KMS-11 (cell line): ENCODE measurements at regions not wholly inside any gene's neighbourhood (a gene's known extent, or its start where the extent isn't known, plus 50 kb on each side); places are given as distances from the start of the nearest gene placed in this dataset.

Experiments used
- H2AFZ ChIP-seq: fragments of 200-600 bp; sonication (generic); 2 replicates; pipeline ENCODE4 v1.6.1; 2016; ENCODE audit warnings: antibody characterized with exemption, mixed run types, low read depth
- H3K27ac ChIP-seq: fragments of 200-600 bp; sonication (generic); 2 replicates; pipeline ENCODE4 v1.6.1; 2016; ENCODE audit warnings: mild to moderate bottlenecking, mixed run types
- H3K27me3 ChIP-seq: fragments of 200-600 bp; sonication (generic); 2 replicates; pipeline ENCODE4 v1.6.1; 2017; ENCODE audit warnings: mild to moderate bottlenecking, low read depth, mixed run types, moderate library complexity; ENCODE audit not compliant: insufficient read depth
- H3K36me3 ChIP-seq: fragments of 200-600 bp; sonication (generic); 2 replicates; pipeline ENCODE4 v1.6.1; 2017; ENCODE audit warnings: mild to moderate bottlenecking, mixed run types; ENCODE audit not compliant: insufficient read depth
- H3K4me1 ChIP-seq: fragments of 200-600 bp; sonication (generic); 2 replicates; pipeline ENCODE4 v1.6.1; 2016; ENCODE audit warnings: mild to moderate bottlenecking, low read depth, mixed run types; ENCODE audit not compliant: poor library complexity, severe bottlenecking
- H3K4me2 ChIP-seq: fragments of 200-600 bp; sonication (generic); 2 replicates; pipeline ENCODE4 v1.7.0; 2016; ENCODE audit warnings: mild to moderate bottlenecking, mixed run types
- H3K4me3 ChIP-seq: fragments of 200-600 bp; sonication (generic); IDR thresholded peaks from 2 replicates; pipeline ENCODE4 v1.6.1; 2017; ENCODE audit warnings: low read depth, low read length, mixed read lengths; ENCODE audit not compliant: insufficient read depth
- H3K79me2 ChIP-seq: fragments of 200-600 bp; sonication (generic); 2 replicates; pipeline ENCODE4 v1.6.1; 2016; ENCODE audit warnings: low read depth, mixed run types; ENCODE audit not compliant: insufficient read depth
- H3K9ac ChIP-seq: fragments of 200-600 bp; sonication (generic); 2 replicates; pipeline ENCODE4 v1.6.1; 2016; ENCODE audit warnings: mild to moderate bottlenecking, mixed run types
- H4K20me1 ChIP-seq: fragments of 200-600 bp; sonication (generic); 2 replicates; pipeline ENCODE4 v1.6.1; 2016; ENCODE audit warnings: mild to moderate bottlenecking, mixed run types; ENCODE audit not compliant: insufficient read depth
- TF ChIP-seq, protein P1 (sequence below): fragments of 200-600 bp; sonication (generic); conservative IDR thresholded peaks from 2 replicates; pipeline ENCODE4 v1.6.1; 2017; ENCODE audit warnings: low read depth, mild to moderate bottlenecking, antibody characterized with exemption, low read length, moderate library complexity, mixed read lengths

- Histone ChIP-seq H3K4me2 (no peak overlapping the region), H4K20me1 (no peaks in the 10 kb centered on the region), H3K27ac (no peak overlapping the region), H3K4me1 (no peaks in the 10 kb centered on the region), H3K4me3 (no peak overlapping the region), H3K9ac (no peak overlapping the region), H2AFZ (no peak overlapping the region), H3K36me3 (no peaks in the 10 kb centered on the region), H3K79me2 (no peaks in the 10 kb centered on the region), H3K27me3 (no peaks in the 10 kb centered on the region)
- TF ChIP-seq, protein P1, sequence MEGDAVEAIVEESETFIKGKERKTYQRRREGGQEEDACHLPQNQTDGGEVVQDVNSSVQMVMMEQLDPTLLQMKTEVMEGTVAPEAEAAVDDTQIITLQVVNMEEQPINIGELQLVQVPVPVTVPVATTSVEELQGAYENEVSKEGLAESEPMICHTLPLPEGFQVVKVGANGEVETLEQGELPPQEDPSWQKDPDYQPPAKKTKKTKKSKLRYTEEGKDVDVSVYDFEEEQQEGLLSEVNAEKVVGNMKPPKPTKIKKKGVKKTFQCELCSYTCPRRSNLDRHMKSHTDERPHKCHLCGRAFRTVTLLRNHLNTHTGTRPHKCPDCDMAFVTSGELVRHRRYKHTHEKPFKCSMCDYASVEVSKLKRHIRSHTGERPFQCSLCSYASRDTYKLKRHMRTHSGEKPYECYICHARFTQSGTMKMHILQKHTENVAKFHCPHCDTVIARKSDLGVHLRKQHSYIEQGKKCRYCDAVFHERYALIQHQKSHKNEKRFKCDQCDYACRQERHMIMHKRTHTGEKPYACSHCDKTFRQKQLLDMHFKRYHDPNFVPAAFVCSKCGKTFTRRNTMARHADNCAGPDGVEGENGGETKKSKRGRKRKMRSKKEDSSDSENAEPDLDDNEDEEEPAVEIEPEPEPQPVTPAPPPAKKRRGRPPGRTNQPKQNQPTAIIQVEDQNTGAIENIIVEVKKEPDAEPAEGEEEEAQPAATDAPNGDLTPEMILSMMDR, result no peak
Measured at GRCh38 chr2:224146356-224147160, 107.5 kb upstream of the SERPINE2 start.

DNA sequence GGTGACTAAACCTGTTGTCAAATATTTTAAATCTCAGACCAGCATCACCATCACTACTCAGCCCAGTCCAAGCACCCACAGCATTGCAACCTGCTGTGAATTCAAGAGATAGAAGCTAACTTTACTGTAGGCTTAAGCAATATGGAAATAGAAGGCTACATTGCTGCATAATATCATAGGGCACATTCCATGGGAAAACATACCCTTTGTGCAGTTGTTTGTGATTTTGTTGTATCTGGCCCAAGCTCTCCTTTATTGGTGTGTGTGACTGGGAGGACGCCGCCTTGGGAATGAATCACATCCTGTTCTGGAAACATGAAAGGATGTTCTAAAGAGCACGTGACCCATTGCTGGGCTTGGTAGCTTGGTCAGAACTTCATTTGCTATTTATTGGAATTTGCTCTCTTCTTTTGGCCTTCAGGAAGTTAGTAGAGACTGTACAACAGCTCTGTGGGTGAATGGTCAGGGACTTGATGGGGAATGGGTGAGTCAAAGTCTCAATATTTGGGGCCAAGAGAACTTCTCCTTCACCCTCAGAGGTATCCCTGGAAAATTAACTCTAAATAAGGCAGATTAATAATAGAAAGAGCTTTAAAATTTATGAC lies 106.8 kb upstream of the SERPINE2 start:
- H4K20me1 ChIP-seq, result no peaks in the 10 kb centered on the region
- H3K4me2 ChIP-seq, result no peak overlapping the region
- no peaks in the 10 kb centered on the region for H3K36me3 ChIP-seq
- TF ChIP-seq, protein P1, result no peak
- no peak overlapping the region for H3K9ac ChIP-seq
- H3K27ac ChIP-seq, result no peak overlapping the region
- no peaks in the 10 kb centered on the region for H3K4me1 ChIP-seq
- no peaks in the 10 kb centered on the region for H3K27me3 ChIP-seq
- no peaks in the 10 kb centered on the region for H3K79me2 ChIP-seq
- no peak overlapping the region for H2AFZ ChIP-seq
- H3K4me3 ChIP-seq, result no peak overlapping the region

GRCh38 chr2:224143526-224143925 lies 104.4 kb upstream of the SERPINE2 start:
- Histone ChIP-seq H3K79me2 (no peaks in the 10 kb centered on the region), H3K9ac (no peak overlapping the region), H3K27ac (no peak overlapping the region), H3K27me3 (no peaks in the 10 kb centered on the region), H3K4me2 (no peak overlapping the region), H4K20me1 (no peaks in the 10 kb centered on the region), H3K4me1 (no peaks in the 10 kb centered on the region), H3K4me3 (no peak overlapping the region), H3K36me3 (no peaks in the 10 kb centered on the region), H2AFZ (no peak overlapping the region)
- TF ChIP-seq, protein P1, result no peak

- TF ChIP-seq, protein P1, result no peak
- Histone ChIP-seq H3K36me3 (no peaks in the 10 kb centered on the region), H3K4me2 (no peak overlapping the region), H3K27ac (no peak overlapping the region), H3K4me1 (no peaks in the 10 kb centered on the region), H4K20me1 (no peaks in the 10 kb centered on the region), H3K79me2 (no peaks in the 10 kb centered on the region), H3K9ac (no peak overlapping the region), H3K4me3 (no peak overlapping the region), H2AFZ (no peak overlapping the region), H3K27me3 (no peaks in the 10 kb centered on the region)
Measured at GRCh38 chr2:224142397-224143312, 103.6 kb upstream of the SERPINE2 start.
